DND-41 (cell line): ENCODE measurements at regions not wholly inside any gene's neighbourhood (a gene's known extent, or its start where the extent isn't known, plus 50 kb on each side); places are given as distances from the start of the nearest gene placed in this dataset.
"Not testable (repeated sequence)": the region's sequence is repeated elsewhere in the genome, so short reads cannot be mapped to it uniquely, and the experiment has no call there.

ENCODE experiments used
- ATAC-seq: fragments of 200-7000 bp; cut with Tn5 transposase; 3 replicates; pipeline ENCODE4 v1.9.1; 2021; ENCODE audit warnings: low read depth; ENCODE audit not compliant: insufficient read depth
- DNase-seq: peaks from one replicate; pipeline ENCODE4 v3.0.0-alpha.2; 2020
- H2AFZ ChIP-seq: 2 replicates; pipeline ENCODE4 v1.6.0; 2012; ENCODE audit warnings: low read depth, low read length
- H3K27ac ChIP-seq: 2 replicates; pipeline ENCODE4 v1.5.1; 2012; ENCODE audit warnings: low read length, inconsistent platforms
- H3K27me3 ChIP-seq: fragments of 200-600 bp; sonication (generic); 2 replicates; pipeline ENCODE4 v1.6.0; 2012; ENCODE audit warnings: low read length, mild to moderate bottlenecking, inconsistent platforms; ENCODE audit not compliant: insufficient read depth, poor library complexity
- H3K36me3 ChIP-seq: 2 replicates; pipeline ENCODE4 v1.5.1; 2012; ENCODE audit warnings: low read length, inconsistent platforms; ENCODE audit not compliant: insufficient read depth
- H3K4me1 ChIP-seq: 2 replicates; pipeline ENCODE4 v1.5.1; 2012; ENCODE audit warnings: mild to moderate bottlenecking, low read length; ENCODE audit not compliant: insufficient read depth
- H3K4me2 ChIP-seq: 2 replicates; pipeline ENCODE4 v1.6.0; 2012; ENCODE audit warnings: mild to moderate bottlenecking, moderate library complexity, low read length, inconsistent platforms; ENCODE audit not compliant: insufficient read depth
- H3K4me3 ChIP-seq, 2 experiments: fragments of 200-600 bp in 1 of 2; shearing (Covaris generic) in 1 of 2; 2 replicates each; pipeline ENCODE4 v1.5.1; 2012 to 2016; ENCODE audit warnings: inconsistent platforms in 2 of 2, low read length in 2 of 2, mild to moderate bottlenecking in 2 of 2, low read depth in 1 of 2, moderate library complexity in 1 of 2
- H3K79me2 ChIP-seq: 2 replicates; pipeline ENCODE4 v1.6.0; 2012; ENCODE audit warnings: low read length, inconsistent platforms; ENCODE audit not compliant: insufficient read depth
- H3K9ac ChIP-seq: 2 replicates; pipeline ENCODE4 v1.6.0; 2012; ENCODE audit warnings: low read depth, mild to moderate bottlenecking, inconsistent platforms, low read length, moderate library complexity
- H3K9me3 ChIP-seq: 2 replicates; pipeline ENCODE4 v1.5.1; 2012; ENCODE audit warnings: low read length, moderate library complexity, mild to moderate bottlenecking, inconsistent platforms; ENCODE audit not compliant: insufficient read depth, severe bottlenecking
- H4K20me1 ChIP-seq: 2 replicates; pipeline ENCODE4 v1.6.0; 2012; ENCODE audit warnings: low read length; ENCODE audit not compliant: insufficient read depth
- CTCF ChIP-seq: IDR thresholded peaks from 2 replicates; pipeline ENCODE4 v1.5.1; 2012; ENCODE audit warnings: borderline replicate concordance, low read length, moderate library complexity, mild to moderate bottlenecking; ENCODE audit not compliant: poor library complexity, severe bottlenecking; ENCODE audit errors: extremely low read depth
- EZH2 ChIP-seq: IDR thresholded peaks from 3 replicates; pipeline ENCODE4 v1.6.1; 2012; ENCODE audit warnings: borderline replicate concordance, low read depth, mild to moderate bottlenecking, moderate library complexity, low read length, inconsistent platforms; ENCODE audit not compliant: severe bottlenecking

- no peak for TF ChIP-seq CTCF
- H3K4me2 ChIP-seq, result no peak overlapping the region
- H3K27me3 ChIP-seq, result no peaks in the 10 kb centered on the region
- no peaks in the 10 kb centered on the region for H3K36me3 ChIP-seq
- no peaks in the 10 kb centered on the region for H3K79me2 ChIP-seq
- H3K9me3 ChIP-seq, result no peaks in the 10 kb centered on the region
- no peak overlapping the region for H3K4me3 ChIP-seq
- no peak overlapping the region for H3K27ac ChIP-seq
- ATAC-seq, result no peak
- H4K20me1 ChIP-seq, result no peaks in the 10 kb centered on the region
- no peak overlapping the region for H2AFZ ChIP-seq
- H3K9ac ChIP-seq, result no peak overlapping the region
- peaks cover 24% of the 10 kb centered on the region for H3K4me1 ChIP-seq
- no peak for DNase-seq
Observed at GRCh38 chr3:71983694-71984093, 198.7 kb upstream of the PROK2 start.

- H2AFZ ChIP-seq, H3K79me2 ChIP-seq, H3K4me2 ChIP-seq, H3K27ac ChIP-seq, DNase-seq, H3K9ac ChIP-seq, H3K4me3 ChIP-seq, H4K20me1 ChIP-seq, H3K36me3 ChIP-seq, H3K9me3 ChIP-seq, H3K27me3 ChIP-seq, ATAC-seq: not testable (repeated sequence)
- peaks cover 16% of the 10 kb centered on the region for H3K4me1 ChIP-seq
Observed at GRCh38 chr3:71982506-71983258, 197.7 kb upstream of the PROK2 start.

- Histone ChIP-seq H3K9ac (no peak overlapping the region), H3K4me3 (no peak overlapping the region), H3K79me2 (no peaks in the 10 kb centered on the region), H3K4me2 (no peak overlapping the region), H3K36me3 (no peaks in the 10 kb centered on the region), H3K9me3 (no peaks in the 10 kb centered on the region), H4K20me1 (no peaks in the 10 kb centered on the region), H3K4me1 (no peaks in the 10 kb centered on the region), H3K27ac (no peak overlapping the region), H2AFZ (no peak overlapping the region), H3K27me3 (no peaks in the 10 kb centered on the region)
- DNase-seq (no peak), ATAC-seq (no peak)
- no peak for TF ChIP-seq CTCF
- no peak for TF ChIP-seq EZH2
Observed at GRCh38 chr3:71979175-71979574, 194.2 kb upstream of the PROK2 start.

GRCh38 chr3:71978150-71978721 is 193.3 kb upstream of the PROK2 start:
- no peak overlapping the region for H3K4me3 ChIP-seq
- TF ChIP-seq EZH2, result no peak
- no peak for TF ChIP-seq CTCF
- H3K4me1 ChIP-seq, result no peaks in the 10 kb centered on the region
- no peaks in the 10 kb centered on the region for H3K9me3 ChIP-seq
- no peak overlapping the region for H2AFZ ChIP-seq
- no peaks in the 10 kb centered on the region for H3K36me3 ChIP-seq
- no peaks in the 10 kb centered on the region for H4K20me1 ChIP-seq
- H3K27ac ChIP-seq, result no peak overlapping the region
- no peak overlapping the region for H3K4me2 ChIP-seq
- ATAC-seq (no peak), DNase-seq (no peak)
- H3K9ac ChIP-seq, result no peak overlapping the region
- H3K27me3 ChIP-seq, result no peaks in the 10 kb centered on the region
- no peaks in the 10 kb centered on the region for H3K79me2 ChIP-seq
